ENCODE measurements at regions not wholly inside any gene's neighbourhood (a gene's known extent, or its start where the extent isn't known, plus 50 kb on each side); places are given as distances from the start of the nearest gene placed in this dataset.

DNA sequence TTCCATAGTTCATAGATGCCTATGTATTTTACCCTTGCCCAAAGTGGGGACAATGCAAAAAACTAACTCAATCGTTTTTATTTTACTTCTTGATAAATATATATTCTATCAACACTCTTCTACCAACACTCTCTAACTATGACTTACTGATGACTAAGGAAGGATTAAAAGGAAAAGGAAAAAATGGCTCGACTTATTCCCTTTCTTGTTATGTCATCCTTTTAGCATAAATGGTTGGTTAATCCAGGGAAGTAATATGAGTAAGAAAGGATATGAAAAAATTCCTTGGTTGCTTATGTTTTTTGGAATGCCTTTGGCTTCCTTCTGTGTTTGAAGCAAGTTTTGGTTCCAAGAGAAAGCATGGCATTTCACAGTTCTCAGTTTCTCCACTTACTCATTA lies 1087.1 kb downstream of the C4orf33 start:
- no peak for DNase-seq (ENCODE audit: low read depth)

- DNase-seq (ENCODE audit: low read depth), result no peak
Observed at GRCh38 chr4:130183766-130184165, 1087.8 kb downstream of the C4orf33 start.

- no peak for DNase-seq (ENCODE audit: low read depth)
Observed at GRCh38 chr4:130185123-130185522, 1089.2 kb downstream of the C4orf33 start.

- DNase-seq (ENCODE audit: low read depth), result no peak
Observed at GRCh38 chr4:130186931-130187330, 1091.0 kb downstream of the C4orf33 start.

DNA sequence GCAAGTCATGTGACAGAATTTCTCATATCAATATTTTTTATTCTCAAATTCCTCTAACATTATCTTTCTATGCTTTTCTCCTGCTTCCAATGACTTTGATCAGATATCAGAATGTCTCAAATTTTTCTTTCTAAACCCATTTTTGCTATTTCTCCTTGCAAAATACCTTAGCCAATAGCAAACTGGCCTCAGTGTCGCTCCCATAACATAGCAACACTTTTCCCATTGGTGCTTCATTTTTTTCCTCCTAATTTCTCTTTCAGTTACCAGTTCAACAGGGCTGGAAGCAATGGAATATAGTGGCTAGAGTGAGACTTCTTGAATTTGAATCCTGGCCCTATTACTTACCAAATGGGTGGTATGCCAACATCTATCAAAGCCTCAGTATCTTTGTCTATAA lies 1091.6 kb downstream of the C4orf33 start:
- no peak for DNase-seq (ENCODE audit: low read depth)

GRCh38 chr4:130192787-130193186 lies 1096.8 kb downstream of the C4orf33 start:
- DNase-seq (ENCODE audit: low read depth), result no peak

- no peak for DNase-seq (ENCODE audit: low read depth)
Observed at GRCh38 chr4:130197946-130198345, 1102.0 kb downstream of the C4orf33 start.

- no peak for DNase-seq (ENCODE audit: low read depth)
Observed at GRCh38 chr4:130203571-130203970, 1107.6 kb downstream of the C4orf33 start.

DNA sequence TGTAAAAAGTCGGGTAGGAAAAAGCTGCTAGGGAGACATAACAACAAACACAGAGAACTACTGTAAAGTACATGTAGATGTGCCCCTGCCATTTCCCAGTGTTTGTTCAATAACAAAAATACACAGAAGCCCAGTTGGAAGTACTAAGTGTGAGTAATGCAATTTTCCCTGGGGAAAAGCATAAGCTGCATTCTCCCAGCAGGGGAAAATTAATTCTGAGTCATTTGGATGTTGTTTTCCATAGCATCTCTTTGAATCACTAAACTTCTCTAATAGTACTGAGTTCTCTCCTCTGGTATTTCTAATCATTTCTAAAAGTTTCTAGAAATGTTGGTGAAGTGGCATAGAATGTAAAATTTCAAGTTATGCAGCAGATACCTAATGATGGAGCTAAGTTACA lies 1114.9 kb downstream of the C4orf33 start:
- peak; percentile 86 for DNase-seq (ENCODE audit: low read depth)

GRCh38 chr4:130214268-130214667 lies 1118.3 kb downstream of the C4orf33 start:
- no peak for DNase-seq (ENCODE audit: low read depth)

GRCh38 chr4:130233377-130234047 lies 1137.6 kb downstream of the C4orf33 start:
- DNase-seq (ENCODE audit: low read depth), result peak; percentile 36

DNA sequence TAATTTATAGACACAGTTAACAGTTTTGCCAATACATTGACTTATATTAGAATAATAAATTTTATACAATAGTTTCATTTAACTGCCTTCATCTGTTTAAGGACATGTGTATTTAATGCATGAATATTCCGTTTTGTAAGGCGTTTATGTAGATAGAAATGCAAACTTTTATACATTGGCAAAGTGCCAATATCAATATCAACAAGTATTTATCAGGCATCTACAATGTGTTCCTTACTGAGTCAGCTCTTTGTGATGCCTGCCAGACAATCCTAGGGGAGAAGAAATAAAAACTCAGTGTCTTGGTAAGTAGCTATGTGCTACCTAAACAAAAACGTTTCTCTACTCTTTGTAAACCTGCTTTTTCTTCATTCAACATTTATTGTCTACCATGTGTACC lies 1142.2 kb downstream of the C4orf33 start:
- no peak for DNase-seq (ENCODE audit: low read depth)

DNA sequence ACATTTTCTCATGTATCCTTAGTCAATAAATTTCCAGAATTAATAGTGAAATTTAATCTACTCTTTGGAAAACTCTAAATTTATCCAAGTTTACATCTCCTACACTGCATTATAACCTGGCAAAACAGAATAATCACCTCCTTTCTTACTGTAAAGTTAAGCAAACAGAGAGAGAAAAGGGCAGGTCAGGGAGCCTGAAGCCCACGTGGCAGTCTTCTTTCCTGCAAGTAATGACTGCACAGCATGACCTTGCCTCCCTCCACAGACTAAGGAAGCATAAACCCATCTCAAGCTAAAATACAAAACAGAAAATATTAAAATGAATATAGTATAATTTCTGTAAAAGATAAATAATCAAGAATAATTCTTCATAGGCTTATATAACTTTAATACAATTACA lies 1153.0 kb downstream of the C4orf33 start:
- no peak for DNase-seq (ENCODE audit: low read depth)

DNA sequence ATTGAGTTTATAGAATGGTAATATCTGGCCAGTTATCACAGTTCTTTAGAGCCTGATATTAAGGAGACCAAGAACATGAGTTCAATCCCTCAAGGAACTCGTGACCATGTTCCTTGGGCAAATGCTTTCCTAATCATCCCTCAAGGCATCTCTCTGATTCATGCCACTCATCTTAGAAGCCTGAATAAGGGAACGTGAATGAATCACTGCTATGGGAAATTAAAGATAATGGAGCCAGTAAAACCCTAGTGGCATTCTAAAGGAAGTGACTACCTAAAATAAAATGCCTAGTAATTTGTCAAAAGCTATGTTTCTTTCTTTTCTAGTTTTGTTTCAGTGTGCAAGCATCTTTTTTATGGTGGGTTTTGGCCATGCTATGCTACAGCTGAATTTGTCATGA lies 1161.3 kb downstream of the C4orf33 start:
- DNase-seq (ENCODE audit: low read depth), result peak; percentile 88

DNA sequence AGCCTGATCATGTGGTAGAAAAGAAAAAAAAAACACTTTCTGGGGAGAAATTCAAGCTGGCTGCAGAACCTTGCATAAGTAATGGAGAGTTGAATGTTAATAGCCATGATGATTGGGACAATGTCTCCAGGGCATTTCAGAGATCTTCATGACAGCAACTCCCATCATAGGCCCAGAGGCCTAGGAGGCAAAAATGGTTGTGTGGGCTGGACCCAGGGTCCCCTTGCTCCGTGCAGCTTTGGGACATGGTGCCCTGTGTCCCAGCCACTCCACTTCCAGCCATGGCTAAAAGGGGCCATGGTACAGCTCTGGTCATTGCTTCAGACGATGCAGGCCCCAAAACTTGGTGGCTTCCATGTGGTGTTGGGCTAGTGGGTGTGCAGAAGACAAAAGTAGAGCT lies 1170.9 kb downstream of the C4orf33 start:
- DNase-seq (ENCODE audit: low read depth), result no peak

DNA sequence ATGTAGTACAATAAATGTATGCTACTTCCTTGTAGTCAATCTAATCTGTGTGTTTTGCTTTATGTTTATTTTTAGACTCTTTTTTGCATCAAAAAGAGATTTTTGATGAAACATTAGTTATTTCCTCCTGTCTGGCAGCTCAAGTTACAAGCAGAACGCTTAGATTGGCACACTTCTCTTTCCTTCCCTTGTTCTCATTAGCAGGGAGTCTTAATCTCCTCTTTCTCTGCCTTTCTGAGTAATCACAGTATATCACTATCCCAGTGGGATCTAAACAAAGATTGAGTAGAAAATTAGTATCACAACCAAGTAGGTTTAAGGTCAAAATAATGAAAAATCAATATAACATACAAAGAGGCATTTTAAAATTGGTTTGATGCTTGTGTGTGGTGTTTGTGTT lies 1192.6 kb downstream of the C4orf33 start:
- DNase-seq (ENCODE audit: low read depth), result no peak

- DNase-seq (ENCODE audit: low read depth), result no peak
Observed at GRCh38 chr4:130293692-130294091, 1197.7 kb downstream of the C4orf33 start.

- no peak for DNase-seq (ENCODE audit: low read depth)
Observed at GRCh38 chr4:130296448-130296847, 1200.5 kb downstream of the C4orf33 start.

DNA sequence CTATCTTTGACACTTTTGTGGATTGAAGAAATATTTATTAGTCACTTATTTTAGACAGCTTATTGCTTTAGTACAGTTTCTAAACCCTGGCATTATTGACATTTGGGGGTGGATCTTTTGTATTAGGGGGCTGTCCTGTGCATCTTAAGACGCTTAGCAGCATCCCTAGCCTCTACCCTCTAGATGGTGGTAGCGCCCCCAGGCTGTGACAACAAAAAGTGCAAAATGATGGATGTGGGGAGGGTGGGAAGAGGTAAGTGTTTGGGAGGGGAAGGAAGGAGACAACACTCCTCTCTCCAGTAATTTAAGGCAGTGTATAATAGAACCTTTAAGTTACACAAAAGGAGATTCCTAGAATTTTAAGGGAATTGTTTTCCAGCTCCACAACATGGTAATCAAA lies 1210.6 kb downstream of the C4orf33 start:
- DNase-seq (ENCODE audit: low read depth), result no peak

- no peak for DNase-seq (ENCODE audit: low read depth)
Observed at GRCh38 chr4:130309221-130309620, 1213.3 kb downstream of the C4orf33 start.

DNA sequence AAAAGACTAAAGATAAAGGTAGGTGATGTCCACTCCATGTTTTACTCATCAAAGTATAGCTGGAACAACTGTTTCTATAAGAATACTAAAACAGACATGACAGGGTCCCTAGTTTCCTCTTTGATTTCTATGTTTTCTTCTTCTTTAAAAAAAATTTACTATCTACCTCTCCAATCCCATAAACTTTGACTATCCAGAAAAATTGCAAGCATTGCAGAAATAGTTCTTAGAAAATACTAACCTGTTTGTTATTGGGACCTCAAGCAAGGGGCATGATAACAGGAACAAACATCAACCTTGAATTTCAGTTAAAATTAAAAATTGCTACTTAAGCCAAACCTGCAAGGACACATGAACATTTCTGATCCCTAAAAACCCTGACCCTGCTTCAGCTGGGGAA lies 1226.5 kb downstream of the C4orf33 start:
- DNase-seq (ENCODE audit: low read depth), result no peak

DNA sequence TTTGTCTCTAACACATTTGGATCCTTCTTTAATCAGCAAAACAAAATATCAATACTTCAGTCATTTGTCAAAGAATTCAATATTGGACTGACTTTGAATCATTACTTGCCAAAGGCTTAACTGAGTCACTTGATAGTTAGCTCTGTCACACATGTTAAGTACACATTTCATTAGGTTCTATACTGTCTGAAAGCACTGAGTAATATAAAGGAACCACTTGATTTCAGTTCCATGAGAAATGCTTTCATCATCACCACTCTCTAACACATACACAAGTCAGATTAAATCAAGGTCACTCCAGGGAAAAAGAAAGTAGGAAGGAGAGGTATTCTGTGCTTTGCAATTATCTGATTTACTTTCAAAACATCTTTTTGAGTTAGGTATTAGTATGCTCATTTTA lies 1233.1 kb downstream of the C4orf33 start:
- DNase-seq (ENCODE audit: low read depth), result no peak

GRCh38 chr4:130333241-130333759 lies 1237.3 kb downstream of the C4orf33 start:
- no peak for DNase-seq (ENCODE audit: low read depth)

Measured in stromal cell of bone marrow (primary cell).